Ecto neural progenitor cell (in vitro differentiated cells): ENCODE measurements at regions not wholly inside any gene's neighbourhood (a gene's known extent, or its start where the extent isn't known, plus 50 kb on each side); places are given as distances from the start of the nearest gene placed in this dataset.
"Not testable (repeated sequence)": the region's sequence is repeated elsewhere in the genome, so short reads cannot be mapped to it uniquely, and the experiment has no call there.

Experiments
- DNase-seq: peaks from one replicate; pipeline ENCODE4 v3.0.0-alpha.2; 2018; ENCODE audit warnings: low spot score

- no peak for DNase-seq
Observed at GRCh38 chr1:10911490-10912166, 100.8 kb upstream of the TARDBP start.

GRCh38 chr1:10912441-10912840 lies 100.0 kb upstream of the TARDBP start:
- no peak for DNase-seq

GRCh38 chr1:10914056-10914455 lies 98.4 kb upstream of the TARDBP start:
- DNase-seq = no peak

- no peak for DNase-seq
Observed at GRCh38 chr1:10915594-10915993, 96.9 kb upstream of the TARDBP start.

GRCh38 chr1:10916311-10916710 lies 96.1 kb upstream of the TARDBP start:
- no peak for DNase-seq

GRCh38 chr1:10916991-10917390 lies 95.5 kb upstream of the TARDBP start:
- no peak for DNase-seq

GRCh38 chr1:10917513-10918454 lies 94.7 kb upstream of the TARDBP start:
- no peak for DNase-seq

- DNase-seq = no peak
Observed at GRCh38 chr1:10918531-10918930, 93.9 kb upstream of the TARDBP start.

GRCh38 chr1:10920063-10920626 lies 92.3 kb upstream of the TARDBP start:
- no peak for DNase-seq

- not testable (repeated sequence) for DNase-seq
Observed at GRCh38 chr1:10922315-10923060, 90.0 kb upstream of the TARDBP start.

- DNase-seq = no peak
Observed at GRCh38 chr1:10924030-10924429, 88.4 kb upstream of the TARDBP start.

- DNase-seq = no peak
Observed at GRCh38 chr1:10928654-10929053, 83.8 kb upstream of the TARDBP start.

- no peak for DNase-seq
Observed at GRCh38 chr1:10932088-10932487, 80.4 kb upstream of the TARDBP start.

- no peak for DNase-seq
Observed at GRCh38 chr1:10934150-10934818, 78.2 kb upstream of the TARDBP start.

GRCh38 chr1:10935246-10935645 lies 77.2 kb upstream of the TARDBP start:
- no peak for DNase-seq

- DNase-seq = no peak
Observed at GRCh38 chr1:10935724-10936123, 76.7 kb upstream of the TARDBP start.

- no peak for DNase-seq
Observed at GRCh38 chr1:10936998-10937901, 75.2 kb upstream of the TARDBP start.

- no peak for DNase-seq
Observed at GRCh38 chr1:10938741-10939417, 73.6 kb upstream of the TARDBP start.

- no peak for DNase-seq
Observed at GRCh38 chr1:10939654-10940450, 72.6 kb upstream of the TARDBP start.
